GM12864 (cell line): ENCODE measurements at regions not wholly inside any gene's neighbourhood (a gene's known extent, or its start where the extent isn't known, plus 50 kb on each side); places are given as distances from the start of the nearest gene placed in this dataset.

Source experiments
- DNase-seq: peaks from one replicate; pipeline ENCODE4 v3.0.0-alpha.2; 2011; ENCODE audit warnings: low read depth
- H3K4me3 ChIP-seq: 2 replicates; pipeline ENCODE4 v1.5.1; 2011; ENCODE audit warnings: mild to moderate bottlenecking, low read depth, low read length, control low read depth
- CTCF ChIP-seq: IDR thresholded peaks from 2 replicates; pipeline ENCODE4 v1.5.1; 2011; ENCODE audit warnings: low read depth, mild to moderate bottlenecking, moderate library complexity, low read length, control low read depth, inconsistent platforms; ENCODE audit errors: missing control alignments

- no peak for TF ChIP-seq CTCF
- no peak for DNase-seq
- H3K4me3 ChIP-seq = no peak overlapping the region
Measured at GRCh38 chr3:74531491-74531890, 83.0 kb downstream of the CNTN3 start.

GRCh38 chr3:74529145-74529544, 85.3 kb downstream of the CNTN3 start:
- no peak for DNase-seq
- no peak for TF ChIP-seq CTCF
- no peak overlapping the region for H3K4me3 ChIP-seq

- H3K4me3 ChIP-seq = no peak overlapping the region
- DNase-seq = no peak
- TF ChIP-seq CTCF = no peak
Measured at GRCh38 chr3:74527566-74527965, 86.9 kb downstream of the CNTN3 start.

GRCh38 chr3:74523811-74524210, 90.6 kb downstream of the CNTN3 start:
- H3K4me3 ChIP-seq = no peak overlapping the region
- no peak for TF ChIP-seq CTCF

GRCh38 chr3:74520895-74521294, 93.6 kb downstream of the CNTN3 start:
- no peak overlapping the region for H3K4me3 ChIP-seq
- no peak for TF ChIP-seq CTCF
- DNase-seq = no peak

More at GRCh38 chr3:74523811-74524210, 90.6 kb downstream of the CNTN3 start:
- no peak for DNase-seq

- H3K4me3 ChIP-seq = no peak overlapping the region
- no peak for DNase-seq
- no peak for TF ChIP-seq CTCF
Measured at GRCh38 chr3:74518610-74519009, 95.8 kb downstream of the CNTN3 start.

- DNase-seq = no peak
- no peak for TF ChIP-seq CTCF
- H3K4me3 ChIP-seq = no peak overlapping the region
Measured at GRCh38 chr3:74516019-74516418, 98.4 kb downstream of the CNTN3 start.
